22Rv1 (cell line): ENCODE measurements at regions not wholly inside any gene's neighbourhood (a gene's known extent, or its start where the extent isn't known, plus 50 kb on each side); places are given as distances from the start of the nearest gene placed in this dataset.

ENCODE experiments used
- H3K27ac ChIP-seq: fragments of 450-650 bp; 2 replicates; pipeline ENCODE4 v1.5.1; 2017
- ZFX ChIP-seq: fragments of 450-650 bp; IDR thresholded peaks from 2 replicates; pipeline ENCODE4 v1.6.1; 2017; ENCODE audit warnings: antibody characterized with exemption, borderline replicate concordance
- TF ChIP-seq, protein P1 (sequence below): fragments of 450-650 bp; IDR thresholded peaks from 2 replicates; pipeline ENCODE4 v1.5.1; 2017; ENCODE audit warnings: mild to moderate bottlenecking

DNA sequence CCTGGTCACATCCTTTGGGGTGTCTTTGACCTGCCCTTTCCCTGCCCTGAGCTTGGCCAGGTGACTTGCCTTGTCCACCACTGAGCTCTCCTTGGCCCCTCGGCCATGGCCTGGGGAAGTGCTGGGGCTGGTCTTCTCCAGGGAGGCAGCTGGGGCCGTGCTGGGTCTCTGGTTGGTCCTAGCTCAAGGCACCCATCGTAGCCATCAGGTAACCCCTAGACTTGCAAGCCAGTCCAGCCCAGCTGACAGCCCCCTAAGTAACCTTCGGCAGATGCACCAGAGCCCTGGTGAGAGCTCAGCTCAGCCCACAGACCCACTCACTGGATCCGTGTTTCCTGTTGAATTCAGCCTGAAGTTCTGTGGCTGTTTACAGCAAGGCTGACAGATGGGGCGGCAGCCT is 176.2 kb upstream of the SHH start:
- H3K27ac ChIP-seq = no peak overlapping the region
- TF ChIP-seq ZFX = no peak
- TF ChIP-seq, protein P1, sequence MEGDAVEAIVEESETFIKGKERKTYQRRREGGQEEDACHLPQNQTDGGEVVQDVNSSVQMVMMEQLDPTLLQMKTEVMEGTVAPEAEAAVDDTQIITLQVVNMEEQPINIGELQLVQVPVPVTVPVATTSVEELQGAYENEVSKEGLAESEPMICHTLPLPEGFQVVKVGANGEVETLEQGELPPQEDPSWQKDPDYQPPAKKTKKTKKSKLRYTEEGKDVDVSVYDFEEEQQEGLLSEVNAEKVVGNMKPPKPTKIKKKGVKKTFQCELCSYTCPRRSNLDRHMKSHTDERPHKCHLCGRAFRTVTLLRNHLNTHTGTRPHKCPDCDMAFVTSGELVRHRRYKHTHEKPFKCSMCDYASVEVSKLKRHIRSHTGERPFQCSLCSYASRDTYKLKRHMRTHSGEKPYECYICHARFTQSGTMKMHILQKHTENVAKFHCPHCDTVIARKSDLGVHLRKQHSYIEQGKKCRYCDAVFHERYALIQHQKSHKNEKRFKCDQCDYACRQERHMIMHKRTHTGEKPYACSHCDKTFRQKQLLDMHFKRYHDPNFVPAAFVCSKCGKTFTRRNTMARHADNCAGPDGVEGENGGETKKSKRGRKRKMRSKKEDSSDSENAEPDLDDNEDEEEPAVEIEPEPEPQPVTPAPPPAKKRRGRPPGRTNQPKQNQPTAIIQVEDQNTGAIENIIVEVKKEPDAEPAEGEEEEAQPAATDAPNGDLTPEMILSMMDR = no peak

DNA sequence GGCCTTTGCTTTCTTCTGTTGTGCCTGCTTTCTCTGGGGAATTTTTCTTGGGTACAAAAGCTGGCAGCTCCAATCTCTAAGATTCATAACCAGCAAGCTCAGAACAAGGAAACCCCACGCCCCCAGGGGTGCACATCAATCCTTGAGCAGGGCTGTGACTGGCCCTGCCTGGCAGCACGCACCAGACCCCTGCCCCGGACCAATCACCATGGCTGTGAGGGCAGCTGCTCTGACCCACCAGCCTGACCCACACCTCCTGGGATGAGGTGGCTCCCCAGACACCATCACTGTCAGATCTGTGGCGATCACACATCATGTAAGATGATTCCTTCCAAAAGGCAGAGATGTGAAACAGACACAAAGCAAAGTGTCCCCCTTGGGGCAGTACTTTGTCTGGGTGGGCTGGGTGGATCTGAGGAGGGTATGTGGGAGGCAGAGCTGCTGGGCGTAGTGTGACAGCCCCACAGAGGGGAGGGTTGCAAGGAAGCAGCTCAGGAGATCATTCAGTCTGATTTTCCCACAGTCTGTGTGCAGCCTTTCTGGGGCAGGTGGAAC is 175.5 kb upstream of the SHH start:
- TF ChIP-seq, protein P1 = no peak
- TF ChIP-seq ZFX = no peak
- no peak overlapping the region for H3K27ac ChIP-seq

DNA sequence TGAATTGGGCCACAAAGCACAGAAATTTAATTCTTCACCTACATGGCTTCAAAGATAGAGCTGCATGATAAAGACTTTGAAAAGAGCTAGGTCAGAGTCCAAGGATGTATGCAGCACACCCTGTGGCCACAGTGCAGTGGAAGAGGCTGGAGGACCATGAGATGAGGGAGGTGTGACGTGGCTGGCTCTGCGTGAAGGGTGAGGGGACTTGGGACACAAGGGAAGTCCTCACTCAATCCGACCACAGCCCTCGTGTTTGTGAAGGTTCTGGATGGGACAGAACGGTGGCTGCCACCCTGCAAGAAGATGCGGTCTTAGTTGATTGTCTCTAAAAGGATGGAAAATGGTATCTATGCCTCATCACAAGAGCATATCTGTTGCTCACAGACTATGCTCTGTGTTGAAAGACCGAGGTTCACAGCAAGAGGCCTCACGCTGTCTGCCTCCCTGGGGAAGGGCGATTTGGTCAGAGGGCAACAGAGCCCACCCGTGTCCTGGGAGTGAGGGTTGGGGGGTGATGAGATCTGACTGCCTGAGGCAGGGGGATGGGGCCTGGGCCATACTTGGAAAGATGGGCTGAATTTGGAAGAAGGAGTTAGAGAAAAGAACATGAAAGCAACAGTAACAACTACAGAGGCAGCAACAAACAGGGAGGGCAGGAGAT is 174.4 kb upstream of the SHH start:
- H3K27ac ChIP-seq = no peak overlapping the region
- TF ChIP-seq, protein P1 = no peak
- no peak for TF ChIP-seq ZFX

DNA sequence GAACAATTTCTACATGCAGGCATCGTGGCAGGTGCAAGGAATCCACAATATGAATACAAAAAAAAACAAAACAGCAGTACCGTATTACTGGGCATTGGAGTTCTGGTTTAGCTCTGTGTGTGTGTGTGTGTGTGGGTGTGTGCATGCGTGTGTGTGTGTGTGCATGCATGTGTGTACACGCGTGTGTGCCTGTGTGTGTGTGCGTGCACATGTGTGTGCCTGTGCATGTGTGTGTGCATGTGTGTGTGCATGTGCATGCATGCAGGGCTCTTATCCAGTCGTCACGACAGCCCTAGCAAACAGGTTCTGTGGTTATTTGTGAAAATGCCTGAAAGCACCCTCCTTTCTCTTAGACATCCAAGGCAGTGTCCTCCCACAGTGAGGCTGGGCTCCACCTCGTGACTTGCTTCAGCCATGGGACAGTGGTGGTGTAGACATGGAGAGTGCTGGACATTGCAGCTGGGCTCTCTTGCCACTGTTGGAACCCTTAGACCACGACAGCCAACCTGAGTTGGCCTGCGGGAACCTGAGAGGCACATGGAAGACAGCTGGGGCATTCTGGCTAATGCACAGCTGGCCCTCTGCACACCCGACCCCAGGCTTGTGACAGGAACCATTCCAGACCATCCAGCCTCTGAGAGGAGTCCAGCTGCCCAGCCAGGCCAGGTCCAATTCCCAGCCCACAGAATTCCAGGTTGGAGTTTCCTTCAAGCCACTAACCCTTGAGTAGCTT is 173.4 kb upstream of the SHH start:
- TF ChIP-seq, protein P1 = no peak
- TF ChIP-seq ZFX = no peak
- H3K27ac ChIP-seq = no peak overlapping the region

DNA sequence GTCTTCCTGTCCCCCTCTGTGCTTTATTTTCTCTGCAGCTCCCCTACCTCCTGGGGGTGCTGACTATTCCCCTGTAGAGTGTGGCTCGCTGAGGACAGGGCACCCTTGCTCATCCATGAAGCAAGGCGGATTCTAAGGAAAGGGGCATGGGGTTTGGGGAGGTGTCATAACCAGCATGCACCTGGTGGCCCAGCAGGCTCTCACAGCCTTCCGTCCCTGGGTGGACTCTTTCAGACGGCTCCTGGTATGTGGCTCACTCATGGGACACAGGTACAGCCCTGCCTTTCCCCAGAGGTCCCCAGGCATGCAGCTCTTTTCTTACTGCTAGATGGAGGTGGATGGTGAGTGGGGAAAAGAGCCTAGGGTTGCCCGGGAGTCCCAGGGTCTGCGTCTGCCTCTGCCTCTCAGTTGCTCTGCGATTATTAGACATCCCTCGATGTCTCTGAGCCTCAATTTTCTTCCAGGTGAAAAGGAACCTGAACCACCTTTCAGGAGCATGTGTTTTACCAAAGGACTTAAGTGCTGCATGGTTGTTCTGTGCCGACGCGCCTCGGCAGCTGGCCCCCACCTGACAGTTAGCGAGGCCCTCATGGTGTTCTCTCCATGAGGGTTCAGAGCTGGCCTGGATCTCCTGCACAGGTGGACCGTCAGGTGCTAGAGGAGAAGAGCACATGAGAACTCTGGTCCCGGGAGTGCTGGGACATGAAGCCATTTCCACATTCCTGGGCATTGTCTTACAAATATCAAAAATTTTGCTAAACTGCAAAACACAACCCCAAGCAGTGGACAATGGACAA is 172.5 kb upstream of the SHH start:
- TF ChIP-seq, protein P1 = no peak
- no peak for TF ChIP-seq ZFX

DNA sequence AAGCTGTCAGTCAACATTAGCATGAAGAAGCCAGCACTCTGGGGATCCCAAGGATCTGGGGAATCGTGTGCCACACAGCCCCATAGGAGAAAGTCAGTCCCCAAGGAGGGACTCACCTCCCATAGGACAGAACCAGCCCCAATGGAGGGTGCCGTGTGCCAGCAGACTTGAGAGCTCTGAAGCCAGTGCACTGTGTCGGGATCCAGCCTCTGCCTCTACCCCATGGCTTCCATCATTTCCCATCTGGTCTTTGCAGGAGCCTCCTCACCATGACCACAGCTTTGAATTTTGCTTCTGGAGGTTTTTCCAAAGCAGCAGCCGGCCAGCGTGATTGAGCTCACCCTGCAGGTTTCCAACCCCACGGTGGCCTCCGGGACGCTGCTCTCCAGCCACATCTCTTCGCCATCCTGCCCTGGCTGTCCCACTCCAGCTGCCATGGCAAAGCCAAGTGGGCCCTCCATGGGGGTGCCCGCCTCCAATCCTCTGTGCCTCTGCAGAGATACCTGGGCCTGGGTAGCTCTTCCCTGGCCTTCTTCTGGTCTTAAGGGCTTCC is 171.8 kb upstream of the SHH start:
- TF ChIP-seq, protein P1 = no peak
- TF ChIP-seq ZFX = no peak

More for the DNA sequence above, 172.5 kb upstream of the SHH start:
- H3K27ac ChIP-seq = no peak overlapping the region

More for the DNA sequence above, 171.8 kb upstream of the SHH start:
- H3K27ac ChIP-seq = no peak overlapping the region
